KMS-11 (cell line): ENCODE measurements at regions not wholly inside any gene's neighbourhood (a gene's known extent, or its start where the extent isn't known, plus 50 kb on each side); places are given as distances from the start of the nearest gene placed in this dataset.

ENCODE experiments used
- H2AFZ ChIP-seq: fragments of 200-600 bp; sonication (generic); 2 replicates; pipeline ENCODE4 v1.6.1; 2016; ENCODE audit warnings: antibody characterized with exemption, mixed run types, low read depth
- H3K27ac ChIP-seq: fragments of 200-600 bp; sonication (generic); 2 replicates; pipeline ENCODE4 v1.6.1; 2016; ENCODE audit warnings: mild to moderate bottlenecking, mixed run types
- H3K27me3 ChIP-seq: fragments of 200-600 bp; sonication (generic); 2 replicates; pipeline ENCODE4 v1.6.1; 2017; ENCODE audit warnings: mild to moderate bottlenecking, low read depth, mixed run types, moderate library complexity; ENCODE audit not compliant: insufficient read depth
- H3K36me3 ChIP-seq: fragments of 200-600 bp; sonication (generic); 2 replicates; pipeline ENCODE4 v1.6.1; 2017; ENCODE audit warnings: mild to moderate bottlenecking, mixed run types; ENCODE audit not compliant: insufficient read depth
- H3K4me1 ChIP-seq: fragments of 200-600 bp; sonication (generic); 2 replicates; pipeline ENCODE4 v1.6.1; 2016; ENCODE audit warnings: mild to moderate bottlenecking, low read depth, mixed run types; ENCODE audit not compliant: poor library complexity, severe bottlenecking
- H3K4me2 ChIP-seq: fragments of 200-600 bp; sonication (generic); 2 replicates; pipeline ENCODE4 v1.7.0; 2016; ENCODE audit warnings: mild to moderate bottlenecking, mixed run types
- H3K4me3 ChIP-seq: fragments of 200-600 bp; sonication (generic); IDR thresholded peaks from 2 replicates; pipeline ENCODE4 v1.6.1; 2017; ENCODE audit warnings: low read depth, low read length, mixed read lengths; ENCODE audit not compliant: insufficient read depth
- H3K79me2 ChIP-seq: fragments of 200-600 bp; sonication (generic); 2 replicates; pipeline ENCODE4 v1.6.1; 2016; ENCODE audit warnings: low read depth, mixed run types; ENCODE audit not compliant: insufficient read depth
- H3K9ac ChIP-seq: fragments of 200-600 bp; sonication (generic); 2 replicates; pipeline ENCODE4 v1.6.1; 2016; ENCODE audit warnings: mild to moderate bottlenecking, mixed run types
- H4K20me1 ChIP-seq: fragments of 200-600 bp; sonication (generic); 2 replicates; pipeline ENCODE4 v1.6.1; 2016; ENCODE audit warnings: mild to moderate bottlenecking, mixed run types; ENCODE audit not compliant: insufficient read depth
- TF ChIP-seq, protein P1 (sequence below): fragments of 200-600 bp; sonication (generic); conservative IDR thresholded peaks from 2 replicates; pipeline ENCODE4 v1.6.1; 2017; ENCODE audit warnings: low read depth, mild to moderate bottlenecking, antibody characterized with exemption, low read length, moderate library complexity, mixed read lengths

DNA sequence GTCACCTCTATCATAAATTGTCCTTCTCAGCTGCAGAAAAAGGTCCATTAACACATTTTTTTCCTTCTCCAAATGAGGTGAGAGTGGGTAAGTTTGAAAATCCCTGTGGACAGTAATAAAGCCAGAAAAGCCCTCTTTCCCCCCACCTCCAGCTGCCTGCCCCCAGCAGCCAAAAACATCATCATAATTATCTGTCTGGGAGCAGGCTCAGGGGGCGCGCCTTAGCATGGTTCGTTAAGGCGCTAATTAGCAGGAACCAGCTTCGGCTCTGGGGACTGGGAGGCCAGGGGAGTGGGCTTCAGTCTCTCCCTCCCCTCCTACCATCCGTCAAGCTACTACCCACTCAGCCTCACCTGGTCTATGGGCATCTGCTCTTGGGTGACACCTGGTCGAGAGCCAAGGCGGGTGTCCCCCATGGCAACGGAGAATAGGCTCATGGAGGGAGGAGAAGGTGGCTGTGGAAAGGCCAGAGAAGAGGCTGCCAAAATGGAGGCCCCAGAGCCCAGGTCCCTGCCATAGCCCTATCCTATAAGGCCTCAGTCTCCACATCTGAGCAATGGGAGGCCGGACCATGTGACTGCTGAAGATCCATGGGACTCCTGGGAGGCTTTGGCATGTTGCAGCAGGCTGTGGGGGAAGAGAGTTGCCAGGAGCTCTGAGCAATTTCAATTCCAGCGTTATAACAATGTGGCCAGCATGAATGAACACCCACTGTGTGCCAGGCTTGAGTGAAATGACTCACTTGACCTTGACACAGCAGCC is 140.1 kb upstream of the LINGO1 start:
- Histone ChIP-seq H3K9ac (no peak overlapping the region), H2AFZ (no peak overlapping the region), H3K36me3 (no peaks in the 10 kb centered on the region), H3K27me3 (peaks cover 36% of the 10 kb centered on the region; the same call in 1 of the 2 replicates), H3K4me2 (no peak overlapping the region), H3K27ac (no peak overlapping the region), H4K20me1 (no peaks in the 10 kb centered on the region), H3K4me1 (peaks cover 3% of the 10 kb centered on the region), H3K4me3 (no peak overlapping the region), H3K79me2 (no peaks in the 10 kb centered on the region)
- TF ChIP-seq, protein P1, sequence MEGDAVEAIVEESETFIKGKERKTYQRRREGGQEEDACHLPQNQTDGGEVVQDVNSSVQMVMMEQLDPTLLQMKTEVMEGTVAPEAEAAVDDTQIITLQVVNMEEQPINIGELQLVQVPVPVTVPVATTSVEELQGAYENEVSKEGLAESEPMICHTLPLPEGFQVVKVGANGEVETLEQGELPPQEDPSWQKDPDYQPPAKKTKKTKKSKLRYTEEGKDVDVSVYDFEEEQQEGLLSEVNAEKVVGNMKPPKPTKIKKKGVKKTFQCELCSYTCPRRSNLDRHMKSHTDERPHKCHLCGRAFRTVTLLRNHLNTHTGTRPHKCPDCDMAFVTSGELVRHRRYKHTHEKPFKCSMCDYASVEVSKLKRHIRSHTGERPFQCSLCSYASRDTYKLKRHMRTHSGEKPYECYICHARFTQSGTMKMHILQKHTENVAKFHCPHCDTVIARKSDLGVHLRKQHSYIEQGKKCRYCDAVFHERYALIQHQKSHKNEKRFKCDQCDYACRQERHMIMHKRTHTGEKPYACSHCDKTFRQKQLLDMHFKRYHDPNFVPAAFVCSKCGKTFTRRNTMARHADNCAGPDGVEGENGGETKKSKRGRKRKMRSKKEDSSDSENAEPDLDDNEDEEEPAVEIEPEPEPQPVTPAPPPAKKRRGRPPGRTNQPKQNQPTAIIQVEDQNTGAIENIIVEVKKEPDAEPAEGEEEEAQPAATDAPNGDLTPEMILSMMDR = no peak

DNA sequence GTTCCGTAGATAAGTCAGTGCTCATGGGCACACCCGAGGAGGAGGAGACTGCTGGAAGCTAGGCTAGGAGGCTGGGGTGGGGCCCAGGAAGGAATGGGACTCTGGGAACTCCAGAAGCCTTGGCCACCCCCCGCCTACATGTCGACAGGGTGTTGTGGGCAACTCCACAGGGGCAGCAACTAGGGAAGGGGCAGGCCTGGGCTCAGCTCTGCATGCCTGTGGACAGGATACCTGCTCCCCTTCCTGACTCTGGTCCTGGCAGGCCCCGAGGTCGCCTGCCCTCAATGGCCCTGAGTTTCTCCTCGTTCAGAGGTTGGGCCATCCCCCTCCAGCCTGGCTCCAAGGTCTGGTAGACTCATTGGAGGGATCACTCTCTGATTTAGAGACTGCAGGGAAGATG is 138.9 kb upstream of the LINGO1 start:
- Histone ChIP-seq H3K4me2 (no peak overlapping the region), H3K79me2 (no peaks in the 10 kb centered on the region), H4K20me1 (no peaks in the 10 kb centered on the region), H3K36me3 (no peaks in the 10 kb centered on the region), H3K4me3 (no peak overlapping the region), H2AFZ (no peak overlapping the region), H3K4me1 (peaks cover 3% of the 10 kb centered on the region), H3K27ac (no peak overlapping the region), H3K9ac (no peak overlapping the region), H3K27me3 (peaks cover 48% of the 10 kb centered on the region; the same call in 1 of the 2 replicates)
- TF ChIP-seq, protein P1 = no peak

DNA sequence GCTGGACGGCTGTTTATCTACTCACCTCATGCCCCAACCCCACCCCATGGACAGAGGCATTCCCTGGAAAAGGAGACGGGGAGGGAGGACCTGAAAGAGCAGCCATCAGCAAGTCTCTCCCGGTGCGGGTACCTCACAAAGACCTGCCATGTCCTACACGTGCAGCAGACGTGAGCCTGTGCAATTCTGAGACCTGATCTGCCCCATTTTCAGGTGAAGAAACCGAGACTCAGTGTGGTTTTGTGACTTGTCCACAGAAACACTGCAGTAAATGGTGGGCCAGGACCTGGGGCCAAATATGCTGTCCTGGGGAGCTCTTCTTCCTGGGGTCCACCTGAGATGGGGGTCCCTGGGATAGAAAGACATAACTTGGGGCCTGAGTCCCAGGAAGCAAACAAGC is 137.0 kb upstream of the LINGO1 start:
- TF ChIP-seq, protein P1 = no peak
- H4K20me1 ChIP-seq = no peaks in the 10 kb centered on the region
- no peak overlapping the region for H2AFZ ChIP-seq
- no peaks in the 10 kb centered on the region for H3K79me2 ChIP-seq
- no peak overlapping the region for H3K4me2 ChIP-seq
- H3K27ac ChIP-seq = no peak overlapping the region
- H3K27me3 ChIP-seq = peaks cover 59% of the 10 kb centered on the region; the same call in 1 of the 2 replicates
- no peak overlapping the region for H3K4me3 ChIP-seq
- peaks cover 3% of the 10 kb centered on the region for H3K4me1 ChIP-seq
- H3K36me3 ChIP-seq = no peaks in the 10 kb centered on the region
- H3K9ac ChIP-seq = no peak overlapping the region

DNA sequence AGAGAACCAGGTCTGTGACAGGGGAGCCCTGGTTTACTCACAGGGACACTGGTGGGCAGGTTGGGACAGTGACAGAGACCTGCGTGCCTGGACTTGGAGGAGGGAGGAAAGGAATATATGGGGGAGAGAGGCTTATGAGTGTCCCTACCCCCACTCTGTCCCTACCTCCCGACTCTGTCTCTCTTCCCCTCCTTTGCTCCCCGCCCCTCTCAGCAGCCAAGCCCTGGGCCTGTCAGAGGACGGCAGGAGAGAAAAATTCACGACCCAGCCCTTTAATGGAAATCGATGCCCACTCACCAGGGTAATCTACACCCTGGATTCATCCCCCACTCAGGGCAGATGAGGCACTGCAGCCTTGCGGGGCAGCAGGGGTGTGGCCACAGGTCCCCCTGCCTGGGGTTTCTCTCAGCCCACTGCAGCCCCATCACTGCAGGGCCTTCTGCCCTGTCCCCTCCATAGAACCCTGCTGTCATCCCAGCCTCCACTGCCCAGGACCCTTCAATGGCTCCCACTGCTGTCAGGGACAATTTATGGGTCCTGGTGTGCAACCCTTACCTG is 135.9 kb upstream of the LINGO1 start:
- TF ChIP-seq, protein P1 = no peak
- peaks cover 3% of the 10 kb centered on the region for H3K4me1 ChIP-seq
- peaks cover 60% of the 10 kb centered on the region; the same call in 1 of the 2 replicates for H3K27me3 ChIP-seq
- no peaks in the 10 kb centered on the region for H3K79me2 ChIP-seq
- H4K20me1 ChIP-seq = no peaks in the 10 kb centered on the region
- H3K4me2 ChIP-seq = no peak overlapping the region
- H2AFZ ChIP-seq = no peak overlapping the region
- no peak overlapping the region for H3K4me3 ChIP-seq
- H3K36me3 ChIP-seq = no peaks in the 10 kb centered on the region
- no peak overlapping the region for H3K27ac ChIP-seq
- no peak overlapping the region for H3K9ac ChIP-seq
